ENCODE measurements at regions not wholly inside any gene's neighbourhood (a gene's known extent, or its start where the extent isn't known, plus 50 kb on each side); places are given as distances from the start of the nearest gene placed in this dataset.

DNA sequence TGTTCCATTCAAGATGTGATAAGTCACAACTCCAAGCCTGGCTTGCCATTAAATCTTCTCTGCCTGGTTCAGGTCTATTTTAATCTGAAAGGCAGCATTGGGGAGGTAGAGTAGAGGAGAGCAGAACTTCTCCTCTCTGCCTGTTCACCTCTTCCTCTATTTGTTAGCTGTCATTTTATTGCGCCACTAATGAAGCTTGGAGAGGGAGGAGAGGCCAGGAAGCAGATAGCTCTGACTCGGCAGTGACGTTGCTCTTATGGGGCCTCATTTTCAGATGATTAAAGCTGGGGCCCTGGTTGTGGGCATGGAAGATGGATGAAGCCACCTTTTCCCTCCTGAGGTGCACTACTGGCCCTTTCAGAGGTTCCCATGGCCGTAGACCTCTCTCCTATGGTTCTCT lies 207.3 kb downstream of the MID1IP1 start:
- TF ChIP-seq, protein P1, sequence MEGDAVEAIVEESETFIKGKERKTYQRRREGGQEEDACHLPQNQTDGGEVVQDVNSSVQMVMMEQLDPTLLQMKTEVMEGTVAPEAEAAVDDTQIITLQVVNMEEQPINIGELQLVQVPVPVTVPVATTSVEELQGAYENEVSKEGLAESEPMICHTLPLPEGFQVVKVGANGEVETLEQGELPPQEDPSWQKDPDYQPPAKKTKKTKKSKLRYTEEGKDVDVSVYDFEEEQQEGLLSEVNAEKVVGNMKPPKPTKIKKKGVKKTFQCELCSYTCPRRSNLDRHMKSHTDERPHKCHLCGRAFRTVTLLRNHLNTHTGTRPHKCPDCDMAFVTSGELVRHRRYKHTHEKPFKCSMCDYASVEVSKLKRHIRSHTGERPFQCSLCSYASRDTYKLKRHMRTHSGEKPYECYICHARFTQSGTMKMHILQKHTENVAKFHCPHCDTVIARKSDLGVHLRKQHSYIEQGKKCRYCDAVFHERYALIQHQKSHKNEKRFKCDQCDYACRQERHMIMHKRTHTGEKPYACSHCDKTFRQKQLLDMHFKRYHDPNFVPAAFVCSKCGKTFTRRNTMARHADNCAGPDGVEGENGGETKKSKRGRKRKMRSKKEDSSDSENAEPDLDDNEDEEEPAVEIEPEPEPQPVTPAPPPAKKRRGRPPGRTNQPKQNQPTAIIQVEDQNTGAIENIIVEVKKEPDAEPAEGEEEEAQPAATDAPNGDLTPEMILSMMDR (IDR thresholded peaks at IDR 0.05 in 8 of 11, conservative IDR thresholded peaks at IDR 0.05 in 3 of 11): no peak
- TF ChIP-seq POLR2A (IDR thresholded peaks at IDR 0.05): no peak

Measured in spleen (tissue), 7 donors.